Activated T-cell treated with anti-CD3 and anti-CD28 coated beads, Interleukin-2, amount 50 U/mL, for 72 hours (primary cell): ENCODE measurements at regions not wholly inside any gene's neighbourhood (a gene's known extent, or its start where the extent isn't known, plus 50 kb on each side); places are given as distances from the start of the nearest gene placed in this dataset.

Experiments used
- ATAC-seq, 2 donors: fragments of 150-1000 bp; cut with Tn5 transposase; replicated peaks in 1 of 2; 2 replicates each; pipeline ENCODE4 v1.10.0; 2021; ENCODE audit warnings: moderate library complexity in 2 of 2, mild to moderate bottlenecking in 1 of 2
- DNase-seq, 2 donors: peaks; one replicate each; pipeline ENCODE4 v3.0.0; 2021 to 2022; ENCODE audit warnings: mixed read lengths in 1 of 2
- H3K27ac Mint-ChIP-seq: one replicate; pipeline ENCODE4 v1.8.0; 2022; ENCODE audit warnings: mild to moderate bottlenecking, moderate library complexity, mixed read lengths
- H3K27me3 Mint-ChIP-seq: one replicate; pipeline ENCODE4 v1.8.0; 2022; ENCODE audit warnings: low read depth, mixed read lengths
- H3K36me3 Mint-ChIP-seq, 2 donors: one replicate each; pipeline ENCODE4 v1.8.0; 2022; ENCODE audit warnings: mixed read lengths in 2 of 2, mild to moderate bottlenecking in 1 of 2; ENCODE audit not compliant: insufficient read depth in 2 of 2
- H3K4me1 Mint-ChIP-seq: one replicate; pipeline ENCODE4 v1.8.0; 2022; ENCODE audit warnings: low read depth, mixed read lengths
- H3K4me3 Mint-ChIP-seq, 2 donors: one replicate each; pipeline ENCODE4 v1.8.0; 2022; ENCODE audit warnings: mild to moderate bottlenecking in 2 of 2, mixed read lengths in 2 of 2, moderate library complexity in 2 of 2
- H3K9me3 Mint-ChIP-seq, 2 donors: one replicate each; pipeline ENCODE4 v1.8.0; 2022; ENCODE audit warnings: mixed read lengths in 2 of 2

- no peaks in the 10 kb centered on the region for H3K4me1 Mint-ChIP-seq
- DNase-seq (no peak), ATAC-seq (no peak)
- peaks cover 7 to 9% of the 10 kb centered on the region in 2 donors for H3K9me3 Mint-ChIP-seq
- no peaks in the 10 kb centered on the region for H3K27me3 Mint-ChIP-seq
- no peak overlapping the region for H3K4me3 Mint-ChIP-seq
- peaks cover 1 to 2% of the 10 kb centered on the region in 2 donors for H3K36me3 Mint-ChIP-seq
- no peak overlapping the region for H3K27ac Mint-ChIP-seq
Measured at GRCh38 chr5:155353231-155353630, 339.7 kb downstream of the KIF4B start.

- no peaks in the 10 kb centered on the region for H3K27me3 Mint-ChIP-seq
- no peak overlapping the region for H3K4me3 Mint-ChIP-seq
- H3K9me3 Mint-ChIP-seq, result peaks cover 0 to 1% of the 10 kb centered on the region in 2 donors
- DNase-seq (no peak), ATAC-seq (no peak)
- H3K36me3 Mint-ChIP-seq, result no peaks in the 10 kb centered on the region
- H3K4me1 Mint-ChIP-seq, result no peaks in the 10 kb centered on the region
- no peak overlapping the region for H3K27ac Mint-ChIP-seq
Measured at GRCh38 chr5:155366096-155366495, 352.5 kb downstream of the KIF4B start.

- H3K4me1 Mint-ChIP-seq, result no peaks in the 10 kb centered on the region
Measured at GRCh38 chr5:155367841-155368240, 354.3 kb downstream of the KIF4B start.

GRCh38 chr5:155368490-155368889 is 354.9 kb downstream of the KIF4B start:
- Mint-ChIP-seq H3K27ac (no peak overlapping the region), H3K36me3 (no peaks in the 10 kb centered on the region), H3K4me3 (no peak overlapping the region), H3K9me3 (peaks cover 2 to 3% of the 10 kb centered on the region in 2 donors), H3K4me1 (no peaks in the 10 kb centered on the region), H3K27me3 (no peaks in the 10 kb centered on the region)
- ATAC-seq (no peak), DNase-seq (no peak)

More at GRCh38 chr5:155367841-155368240, 354.3 kb downstream of the KIF4B start:
- DNase-seq (no peak), ATAC-seq (no peak)
- Mint-ChIP-seq H3K9me3 (peaks cover under 1 to 2% of the 10 kb centered on the region in 2 donors), H3K27me3 (no peaks in the 10 kb centered on the region), H3K27ac (no peak overlapping the region), H3K4me3 (no peak overlapping the region), H3K36me3 (no peaks in the 10 kb centered on the region)

GRCh38 chr5:155380480-155380879 is 366.9 kb downstream of the KIF4B start:
- Mint-ChIP-seq H3K27me3 (no peaks in the 10 kb centered on the region), H3K4me1 (no peaks in the 10 kb centered on the region), H3K9me3 (peaks cover 0 to 1% of the 10 kb centered on the region in 2 donors), H3K27ac (no peak overlapping the region), H3K4me3 (no peak overlapping the region), H3K36me3 (no peaks in the 10 kb centered on the region)
- ATAC-seq (no peak), DNase-seq (no peak)

GRCh38 chr5:155381654-155382053 is 368.1 kb downstream of the KIF4B start:
- H3K4me1 Mint-ChIP-seq, result no peaks in the 10 kb centered on the region
- DNase-seq (no peak), ATAC-seq (no peak)
- H3K27me3 Mint-ChIP-seq, result no peaks in the 10 kb centered on the region
- no peaks in the 10 kb centered on the region for H3K9me3 Mint-ChIP-seq
- no peaks in the 10 kb centered on the region for H3K36me3 Mint-ChIP-seq
- no peak overlapping the region for H3K27ac Mint-ChIP-seq
- H3K4me3 Mint-ChIP-seq, result no peak overlapping the region

- no peaks in the 10 kb centered on the region for H3K4me1 Mint-ChIP-seq
- no peak overlapping the region for H3K27ac Mint-ChIP-seq
- DNase-seq, result no peak
- H3K36me3 Mint-ChIP-seq, result no peaks in the 10 kb centered on the region
- ATAC-seq, result no peak
- no peak overlapping the region for H3K4me3 Mint-ChIP-seq
- no peaks in the 10 kb centered on the region for H3K27me3 Mint-ChIP-seq
- no peaks in the 10 kb centered on the region for H3K9me3 Mint-ChIP-seq
Measured at GRCh38 chr5:155389498-155389897, 375.9 kb downstream of the KIF4B start.

- no peak for DNase-seq
- Mint-ChIP-seq H3K36me3 (no peaks in the 10 kb centered on the region), H3K27ac (no peak overlapping the region), H3K4me3 (no peak overlapping the region), H3K9me3 (no peaks in the 10 kb centered on the region), H3K4me1 (no peaks in the 10 kb centered on the region), H3K27me3 (no peaks in the 10 kb centered on the region)
- ATAC-seq, result no peak
Measured at GRCh38 chr5:155394727-155395126, 381.2 kb downstream of the KIF4B start.

- no peak overlapping the region for H3K4me3 Mint-ChIP-seq
- H3K36me3 Mint-ChIP-seq, result no peaks in the 10 kb centered on the region
- H3K27me3 Mint-ChIP-seq, result no peaks in the 10 kb centered on the region
- no peak for DNase-seq
- H3K4me1 Mint-ChIP-seq, result no peaks in the 10 kb centered on the region
- H3K9me3 Mint-ChIP-seq, result peaks cover 7 to 9% of the 10 kb centered on the region in 2 donors
- H3K27ac Mint-ChIP-seq, result no peak overlapping the region
- no peak for ATAC-seq
Measured at GRCh38 chr5:155402927-155403640, 389.5 kb downstream of the KIF4B start.

GRCh38 chr5:155406815-155407214 is 393.3 kb downstream of the KIF4B start:
- peaks cover 9 to 12% of the 10 kb centered on the region in 2 donors for H3K9me3 Mint-ChIP-seq
- H3K4me3 Mint-ChIP-seq, result no peak overlapping the region
- DNase-seq (no peak), ATAC-seq (no peak)
- H3K4me1 Mint-ChIP-seq, result no peaks in the 10 kb centered on the region
- H3K27ac Mint-ChIP-seq, result no peak overlapping the region
- H3K27me3 Mint-ChIP-seq, result no peaks in the 10 kb centered on the region
- H3K36me3 Mint-ChIP-seq, result no peaks in the 10 kb centered on the region

- ATAC-seq (no peak), DNase-seq (no peak)
- Mint-ChIP-seq H3K4me3 (no peak overlapping the region), H3K27ac (no peak overlapping the region), H3K36me3 (no peaks in the 10 kb centered on the region), H3K9me3 (peaks cover 9 to 12% of the 10 kb centered on the region in 2 donors), H3K27me3 (no peaks in the 10 kb centered on the region), H3K4me1 (no peaks in the 10 kb centered on the region)
Measured at GRCh38 chr5:155408465-155408864, 394.9 kb downstream of the KIF4B start.

- DNase-seq (no peak), ATAC-seq (no peak)
- Mint-ChIP-seq H3K36me3 (no peaks in the 10 kb centered on the region), H3K27me3 (no peaks in the 10 kb centered on the region), H3K4me1 (no peaks in the 10 kb centered on the region), H3K27ac (no peak overlapping the region), H3K4me3 (no peak overlapping the region), H3K9me3 (peaks cover 0 to 4% of the 10 kb centered on the region in 2 donors)
Measured at GRCh38 chr5:155416765-155417164, 403.2 kb downstream of the KIF4B start.

- no peak for ATAC-seq
- peaks cover 0 to 4% of the 10 kb centered on the region in 2 donors for H3K9me3 Mint-ChIP-seq
- H3K4me3 Mint-ChIP-seq, result no peak overlapping the region
- no peaks in the 10 kb centered on the region for H3K27me3 Mint-ChIP-seq
- DNase-seq, result no peak
- no peaks in the 10 kb centered on the region for H3K36me3 Mint-ChIP-seq
- H3K27ac Mint-ChIP-seq, result no peak overlapping the region
- H3K4me1 Mint-ChIP-seq, result no peaks in the 10 kb centered on the region
Measured at GRCh38 chr5:155418960-155419579, 405.5 kb downstream of the KIF4B start.

GRCh38 chr5:155430192-155430591 is 416.6 kb downstream of the KIF4B start:
- DNase-seq, result no peak
- Mint-ChIP-seq H3K9me3 (peaks cover 0 to 2% of the 10 kb centered on the region in 2 donors), H3K4me1 (no peaks in the 10 kb centered on the region), H3K36me3 (no peaks in the 10 kb centered on the region), H3K27me3 (no peaks in the 10 kb centered on the region), H3K4me3 (no peak overlapping the region), H3K27ac (no peak overlapping the region)
- no peak for ATAC-seq
